ENCODE measurements at regions not wholly inside any gene's neighbourhood (a gene's known extent, or its start where the extent isn't known, plus 50 kb on each side); places are given as distances from the start of the nearest gene placed in this dataset.

DNA sequence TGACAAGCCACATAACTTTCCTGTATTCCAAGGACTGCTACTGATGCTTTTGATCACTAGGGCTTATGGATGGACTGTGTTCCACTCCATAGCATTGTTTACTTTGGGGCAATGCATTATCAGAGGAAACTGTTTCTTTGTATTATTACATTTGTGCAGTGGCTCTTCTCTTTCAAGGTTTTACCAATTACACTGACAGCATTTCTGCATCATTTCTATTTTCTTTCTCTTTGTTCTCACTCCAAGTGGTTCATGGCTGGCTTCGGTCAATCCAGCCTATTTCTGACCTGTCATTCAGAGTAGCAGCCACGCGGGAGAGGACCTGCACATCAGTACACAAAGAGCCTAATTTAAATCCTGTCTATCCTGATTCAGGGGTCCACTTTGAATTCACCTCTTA is 711.0 kb downstream of the TLE4 start (continued):
- TF ChIP-seq, protein P1, sequence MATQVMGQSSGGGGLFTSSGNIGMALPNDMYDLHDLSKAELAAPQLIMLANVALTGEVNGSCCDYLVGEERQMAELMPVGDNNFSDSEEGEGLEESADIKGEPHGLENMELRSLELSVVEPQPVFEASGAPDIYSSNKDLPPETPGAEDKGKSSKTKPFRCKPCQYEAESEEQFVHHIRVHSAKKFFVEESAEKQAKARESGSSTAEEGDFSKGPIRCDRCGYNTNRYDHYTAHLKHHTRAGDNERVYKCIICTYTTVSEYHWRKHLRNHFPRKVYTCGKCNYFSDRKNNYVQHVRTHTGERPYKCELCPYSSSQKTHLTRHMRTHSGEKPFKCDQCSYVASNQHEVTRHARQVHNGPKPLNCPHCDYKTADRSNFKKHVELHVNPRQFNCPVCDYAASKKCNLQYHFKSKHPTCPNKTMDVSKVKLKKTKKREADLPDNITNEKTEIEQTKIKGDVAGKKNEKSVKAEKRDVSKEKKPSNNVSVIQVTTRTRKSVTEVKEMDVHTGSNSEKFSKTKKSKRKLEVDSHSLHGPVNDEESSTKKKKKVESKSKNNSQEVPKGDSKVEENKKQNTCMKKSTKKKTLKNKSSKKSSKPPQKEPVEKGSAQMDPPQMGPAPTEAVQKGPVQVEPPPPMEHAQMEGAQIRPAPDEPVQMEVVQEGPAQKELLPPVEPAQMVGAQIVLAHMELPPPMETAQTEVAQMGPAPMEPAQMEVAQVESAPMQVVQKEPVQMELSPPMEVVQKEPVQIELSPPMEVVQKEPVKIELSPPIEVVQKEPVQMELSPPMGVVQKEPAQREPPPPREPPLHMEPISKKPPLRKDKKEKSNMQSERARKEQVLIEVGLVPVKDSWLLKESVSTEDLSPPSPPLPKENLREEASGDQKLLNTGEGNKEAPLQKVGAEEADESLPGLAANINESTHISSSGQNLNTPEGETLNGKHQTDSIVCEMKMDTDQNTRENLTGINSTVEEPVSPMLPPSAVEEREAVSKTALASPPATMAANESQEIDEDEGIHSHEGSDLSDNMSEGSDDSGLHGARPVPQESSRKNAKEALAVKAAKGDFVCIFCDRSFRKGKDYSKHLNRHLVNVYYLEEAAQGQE (IDR thresholded peaks at IDR 0.05; ENCODE audit: low read depth, low read length) = no peak
- TF ChIP-seq CREM (IDR thresholded peaks at IDR 0.05; ENCODE audit: low read depth) (no peak), NFYB (IDR thresholded peaks at IDR 0.05; ENCODE audit: insufficient read depth, low read depth, low read length) (no peak), ZNF217 (IDR thresholded peaks at IDR 0.05) (no peak), SREBF2 (IDR thresholded peaks at IDR 0.05; ENCODE audit: low read length) (no peak), SIN3A (IDR thresholded peaks at IDR 0.05; ENCODE audit: low read depth, low read length) (no peak)
- TF ChIP-seq, protein P2, sequence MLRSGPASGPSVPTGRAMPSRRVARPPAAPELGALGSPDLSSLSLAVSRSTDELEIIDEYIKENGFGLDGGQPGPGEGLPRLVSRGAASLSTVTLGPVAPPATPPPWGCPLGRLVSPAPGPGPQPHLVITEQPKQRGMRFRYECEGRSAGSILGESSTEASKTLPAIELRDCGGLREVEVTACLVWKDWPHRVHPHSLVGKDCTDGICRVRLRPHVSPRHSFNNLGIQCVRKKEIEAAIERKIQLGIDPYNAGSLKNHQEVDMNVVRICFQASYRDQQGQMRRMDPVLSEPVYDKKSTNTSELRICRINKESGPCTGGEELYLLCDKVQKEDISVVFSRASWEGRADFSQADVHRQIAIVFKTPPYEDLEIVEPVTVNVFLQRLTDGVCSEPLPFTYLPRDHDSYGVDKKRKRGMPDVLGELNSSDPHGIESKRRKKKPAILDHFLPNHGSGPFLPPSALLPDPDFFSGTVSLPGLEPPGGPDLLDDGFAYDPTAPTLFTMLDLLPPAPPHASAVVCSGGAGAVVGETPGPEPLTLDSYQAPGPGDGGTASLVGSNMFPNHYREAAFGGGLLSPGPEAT (IDR thresholded peaks at IDR 0.05; ENCODE audit: low read depth) = no peak

- no peak overlapping the region for H3K4me2 ChIP-seq (ENCODE audit: control insufficient read depth, insufficient read depth)
- no peak overlapping the region for H3K4me3 ChIP-seq
- no peak overlapping the region for H3K9ac ChIP-seq (ENCODE audit: control insufficient read depth, insufficient read depth, low read length)
- H3K79me2 ChIP-seq (ENCODE audit: control insufficient read depth, insufficient read depth, low read length) = no peaks in the 10 kb centered on the region
- TF ChIP-seq NRF1 (conservative IDR thresholded peaks at IDR 0.05; ENCODE audit: low read depth, low read length) (no peak), ASH2L (IDR thresholded peaks at IDR 0.05; ENCODE audit: borderline replicate concordance, low read depth) (no peak), CHD1 (IDR thresholded peaks at IDR 0.05; ENCODE audit: low read depth, low read length) (no peak), IKZF2 (IDR thresholded peaks at IDR 0.05) (no peak), ZNF622 (IDR thresholded peaks at IDR 0.05) (no peak), RAD21 (IDR thresholded peaks at IDR 0.05; ENCODE audit: insufficient read depth, low read depth, low read length) (no peak), WRNIP1 (IDR thresholded peaks at IDR 0.05; ENCODE audit: borderline replicate concordance, low read depth, low read length) (no peak)
- TF ChIP-seq, protein P1 (IDR thresholded peaks at IDR 0.05; ENCODE audit: low read depth, low read length) = no peak
- BruUV-seq (replicated peaks) = no TSS peak
- ATAC-seq (no peak), FAIRE-seq (no peak), DNase-seq (ENCODE audit: low read depth, low spot score) (no peak)
- no peaks in the 10 kb centered on the region for H3K4me1 ChIP-seq (ENCODE audit: control insufficient read depth, insufficient read depth, low read length)
- ChIA-PET SMC1A (ENCODE audit: uncharacterized antibody, unreplicated experiment) (no interaction called here), CTCF (no interaction called here), POLR2A (no interaction called here), RAD21 (ENCODE audit: unreplicated experiment) (no interaction called here)
- WGBS (ENCODE audit: insufficient coverage, insufficient replicate concordance, low lambda C conversion rate, missing lambda C conversion rate) = 8% methylated on average over 2 of the region's 2 CpGs
- H3K36me3 ChIP-seq (ENCODE audit: control insufficient read depth in 2 of 2, insufficient read depth in 2 of 2, low read length in 1 of 2) = no peaks in the 10 kb centered on the region
- no peaks in the 10 kb centered on the region for H3K27me3 ChIP-seq (replicated peaks in 1 of 2; ENCODE audit: control insufficient read depth in 2 of 2, insufficient read depth in 2 of 2, low read length in 1 of 2)
- no peak overlapping the region for H3K27ac ChIP-seq (ENCODE audit: control insufficient read depth, insufficient read depth)
- H4K20me1 ChIP-seq (ENCODE audit: control insufficient read depth, insufficient read depth) = no peaks in the 10 kb centered on the region
- H2AFZ ChIP-seq (ENCODE audit: control insufficient read depth, low read depth, low read length) = no peak overlapping the region
- intact Hi-C loops (cut with micrococcal nuclease; ENCODE audit: unreplicated experiment) (no loop called here), in situ Hi-C loops (cut with MboI) (no loop called here)
- no peaks in the 10 kb centered on the region for H3K9me3 ChIP-seq (replicated peaks; ENCODE audit: control insufficient read depth, insufficient read depth, low read length)
Observed at GRCh38 chr9:80259079-80259478, 687.3 kb downstream of the TLE4 start.

Data from GM12878 (cell line).